Skin of body (tissue), 1 donor: ENCODE measurements at regions not wholly inside any gene's neighbourhood (a gene's known extent, or its start where the extent isn't known, plus 50 kb on each side); places are given as distances from the start of the nearest gene placed in this dataset.
"Not testable (repeated sequence)": the region's sequence is repeated elsewhere in the genome, so short reads cannot be mapped to it uniquely, and the experiment has no call there.

ENCODE experiments used
- DNase-seq: peaks from one replicate; lab custom pipeline; 2025; lab: John Stamatoyannopoulos, UW

DNA sequence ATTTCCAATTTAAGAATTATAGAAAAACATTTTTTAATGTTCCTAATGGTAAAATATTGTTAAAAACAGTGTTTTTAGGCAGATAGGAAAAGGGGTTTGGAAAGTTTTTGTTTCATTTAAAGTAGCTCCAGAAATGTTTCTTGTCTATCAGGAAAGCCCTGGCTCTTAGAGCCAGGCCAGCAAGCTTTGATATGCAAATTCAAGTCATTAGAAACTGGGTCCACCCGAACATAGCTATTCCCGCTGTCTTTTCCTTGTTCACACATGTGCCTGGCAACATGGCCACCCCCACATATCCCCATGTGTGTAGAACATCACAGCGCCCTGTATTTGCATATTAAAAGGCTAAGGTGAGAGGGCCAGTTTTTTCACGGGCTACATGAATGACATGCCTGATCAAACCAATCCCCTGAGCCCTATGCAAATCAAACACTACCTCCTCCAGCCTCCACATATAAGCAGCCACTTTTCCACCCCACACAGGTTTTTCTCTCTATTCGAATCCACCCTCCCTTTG, 925.3 kb upstream of the CDH10 start:
- no peak for DNase-seq

DNA sequence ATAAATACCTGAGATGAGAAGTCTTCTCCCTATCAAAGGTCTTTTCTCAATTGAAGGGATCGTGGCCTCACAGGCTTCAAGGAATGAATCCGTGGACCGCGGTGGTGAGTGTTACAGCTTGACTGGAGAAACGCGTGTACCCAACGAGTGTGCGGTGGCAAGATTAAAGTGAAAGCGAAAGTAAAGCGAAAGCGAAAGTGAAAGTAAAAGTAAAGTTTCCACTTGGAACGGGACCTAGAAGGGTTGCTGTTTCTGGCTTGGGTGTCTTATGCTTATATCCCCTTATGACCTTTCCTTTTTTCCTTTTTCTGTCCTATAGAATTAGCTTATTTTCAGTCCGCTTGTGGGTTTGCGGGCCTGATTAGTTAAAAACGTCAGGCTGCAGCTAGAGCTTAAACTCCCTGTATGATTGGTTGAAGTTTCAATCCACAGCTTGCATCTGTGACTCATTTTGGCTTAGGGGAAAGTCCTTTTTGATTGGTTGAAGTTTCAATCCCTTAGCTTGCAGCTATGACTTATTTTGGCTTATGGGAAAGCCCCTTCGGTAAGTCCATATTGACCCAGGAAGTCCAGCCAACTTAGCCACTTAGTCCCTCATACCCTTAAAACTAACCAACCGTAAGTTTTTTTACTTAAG, 924.3 kb upstream of the CDH10 start:
- DNase-seq = no peak

GRCh38 chr5:25568294-25568693, 923.5 kb upstream of the CDH10 start:
- no peak for DNase-seq

GRCh38 chr5:25567881-25568280, 923.1 kb upstream of the CDH10 start:
- DNase-seq = no peak

- no peak for DNase-seq
These were observed 917.9 kb upstream of the CDH10 start for GRCh38 chr5:25562656-25563055.

GRCh38 chr5:25554077-25554476, 909.3 kb upstream of the CDH10 start:
- no peak for DNase-seq

GRCh38 chr5:25552871-25553481, 908.2 kb upstream of the CDH10 start:
- DNase-seq = no peak

DNA sequence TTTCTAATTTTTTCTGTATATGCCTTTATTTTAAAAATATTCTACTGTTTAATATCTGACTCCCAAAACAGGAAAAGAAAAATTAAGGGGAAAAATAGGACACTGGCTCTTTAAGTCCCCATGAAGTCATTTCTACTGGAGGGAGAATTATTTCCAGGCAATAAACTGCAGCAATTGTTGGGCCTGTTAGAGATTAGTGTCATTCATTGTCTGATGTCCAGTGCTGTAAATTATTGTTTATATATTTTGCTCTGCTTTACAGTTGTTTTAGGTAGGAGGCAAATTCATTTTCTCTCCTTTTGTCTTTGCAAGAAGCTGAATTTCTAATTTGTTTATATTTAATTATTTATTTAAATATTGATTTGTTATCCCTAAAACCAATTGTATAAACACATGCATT, 906.0 kb upstream of the CDH10 start:
- no peak for DNase-seq

DNA sequence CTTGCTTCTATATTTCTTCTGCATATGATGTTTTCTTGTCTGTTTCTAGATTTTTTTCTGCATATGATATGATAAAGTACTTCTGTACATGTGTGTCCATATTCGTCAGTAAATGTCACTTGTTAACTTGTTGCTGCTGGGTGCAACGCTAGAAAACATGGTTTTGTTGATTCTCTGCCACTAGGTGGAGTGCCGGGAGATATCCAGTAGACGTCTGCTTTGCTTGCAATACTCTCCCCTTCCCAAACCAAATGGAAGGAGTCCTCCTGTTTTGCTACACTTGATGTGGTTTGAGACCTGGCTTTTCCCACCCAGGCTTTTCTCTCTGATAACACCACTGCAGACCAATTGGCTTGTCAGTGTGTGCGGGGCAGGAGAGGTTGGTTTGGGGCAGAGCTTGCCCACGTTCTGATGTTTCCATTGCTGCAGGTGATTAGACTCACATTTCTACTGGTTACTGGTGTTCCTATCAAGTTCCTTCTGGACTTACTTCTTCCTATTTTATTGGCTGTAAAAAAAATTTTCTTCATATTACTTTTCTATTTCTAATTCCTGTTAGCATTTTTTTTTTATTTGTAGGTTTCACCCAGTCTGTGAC, 900.0 kb upstream of the CDH10 start:
- no peak for DNase-seq

GRCh38 chr5:25540628-25541027, 895.9 kb upstream of the CDH10 start:
- DNase-seq = no peak

DNA sequence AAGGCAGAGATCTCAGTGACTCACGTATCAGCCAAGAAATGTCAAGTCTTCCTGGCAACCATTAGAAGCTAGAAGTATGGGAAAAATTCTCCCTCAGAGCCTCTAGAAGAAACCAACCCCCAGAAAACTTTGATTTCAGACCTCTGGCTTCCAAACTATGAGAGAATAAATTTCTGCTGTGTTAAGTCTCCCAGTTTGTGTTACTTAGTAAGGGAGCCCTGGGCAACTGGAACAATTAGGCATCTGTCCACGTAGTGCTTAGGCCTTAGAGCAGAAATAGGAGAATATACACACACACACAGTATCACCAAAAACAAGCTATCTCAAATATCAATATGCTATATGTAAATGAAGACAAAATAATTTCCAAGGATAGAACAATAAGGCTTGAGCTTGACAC, 894.8 kb upstream of the CDH10 start:
- DNase-seq = no peak

DNA sequence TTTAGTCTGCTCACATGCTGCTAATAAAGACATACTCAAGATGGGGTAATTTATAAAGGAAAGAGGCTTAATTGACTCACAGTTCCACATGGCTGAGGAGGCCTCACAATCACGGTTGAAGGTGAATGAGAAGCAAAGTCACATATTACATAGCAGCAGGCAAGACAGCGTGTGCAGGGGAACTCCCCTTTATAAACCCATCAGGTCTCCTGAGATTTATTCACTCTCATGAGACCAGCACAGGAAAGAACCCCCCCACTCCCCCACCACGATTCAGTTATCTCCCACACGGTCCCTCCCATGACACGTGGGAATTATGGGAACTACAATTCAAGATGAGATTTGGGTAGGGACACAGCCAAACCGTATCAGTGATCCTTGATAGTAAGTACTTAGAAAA, 891.7 kb upstream of the CDH10 start:
- DNase-seq = not testable (repeated sequence)

DNA sequence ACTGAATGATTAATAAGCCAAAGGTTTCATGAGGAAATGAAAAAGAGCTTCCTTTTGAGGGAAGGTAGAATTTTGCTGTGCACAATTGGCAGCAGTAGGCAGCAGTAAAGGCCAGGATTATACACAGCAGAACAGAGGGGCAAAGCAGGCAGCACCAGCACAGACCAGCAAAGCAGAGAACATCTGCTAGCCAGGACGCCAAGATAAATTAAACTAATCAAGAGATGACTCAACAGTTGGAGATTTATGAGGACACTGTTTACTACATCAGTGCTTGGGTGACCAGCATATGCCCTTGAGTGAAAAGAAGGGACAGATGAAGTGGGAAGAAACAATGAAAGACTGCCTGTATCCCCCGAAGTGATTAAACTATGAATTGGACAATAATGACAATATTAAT, 871.4 kb upstream of the CDH10 start:
- DNase-seq = no peak

GRCh38 chr5:25515525-25515924, 870.7 kb upstream of the CDH10 start:
- DNase-seq = no peak

GRCh38 chr5:25510692-25511091, 865.9 kb upstream of the CDH10 start:
- DNase-seq = not testable (repeated sequence)

DNA sequence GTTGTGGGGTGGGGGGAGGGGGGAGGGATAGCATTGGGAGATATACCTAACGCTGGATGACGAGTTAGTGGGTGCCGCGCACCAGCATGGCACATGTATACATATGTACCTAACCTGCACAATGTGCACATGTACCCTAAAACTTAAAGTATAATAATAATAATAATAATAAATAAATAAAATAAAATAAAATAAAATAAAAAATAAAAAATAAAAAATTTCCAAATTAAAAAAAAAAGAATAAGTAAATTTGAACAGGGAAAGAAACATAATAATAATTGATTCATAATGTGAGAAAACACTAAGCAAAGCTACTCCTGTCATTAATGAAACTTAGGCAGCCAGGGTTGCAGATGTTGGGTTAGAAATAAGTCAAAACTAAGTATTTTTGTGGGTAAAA, 863.2 kb upstream of the CDH10 start:
- not testable (repeated sequence) for DNase-seq

DNA sequence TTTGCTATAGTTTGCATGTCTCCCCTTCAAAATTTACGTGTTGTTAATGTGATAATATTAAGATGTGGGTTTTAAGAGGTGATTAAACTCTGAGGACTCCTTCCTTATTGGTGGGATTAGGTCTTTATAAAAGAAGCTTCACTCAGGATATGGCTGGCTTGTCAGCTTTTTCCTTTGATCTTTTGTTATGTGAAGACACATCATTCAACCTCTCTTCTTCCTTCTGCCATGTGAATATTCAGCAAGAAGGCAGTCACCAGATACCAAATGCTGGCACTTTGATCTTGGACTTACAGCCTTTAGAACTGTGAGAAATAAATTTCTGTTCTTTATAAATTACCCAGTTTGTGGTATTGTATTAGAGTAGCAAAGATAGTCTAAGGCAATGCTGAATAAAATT, 855.9 kb upstream of the CDH10 start:
- DNase-seq = no peak

DNA sequence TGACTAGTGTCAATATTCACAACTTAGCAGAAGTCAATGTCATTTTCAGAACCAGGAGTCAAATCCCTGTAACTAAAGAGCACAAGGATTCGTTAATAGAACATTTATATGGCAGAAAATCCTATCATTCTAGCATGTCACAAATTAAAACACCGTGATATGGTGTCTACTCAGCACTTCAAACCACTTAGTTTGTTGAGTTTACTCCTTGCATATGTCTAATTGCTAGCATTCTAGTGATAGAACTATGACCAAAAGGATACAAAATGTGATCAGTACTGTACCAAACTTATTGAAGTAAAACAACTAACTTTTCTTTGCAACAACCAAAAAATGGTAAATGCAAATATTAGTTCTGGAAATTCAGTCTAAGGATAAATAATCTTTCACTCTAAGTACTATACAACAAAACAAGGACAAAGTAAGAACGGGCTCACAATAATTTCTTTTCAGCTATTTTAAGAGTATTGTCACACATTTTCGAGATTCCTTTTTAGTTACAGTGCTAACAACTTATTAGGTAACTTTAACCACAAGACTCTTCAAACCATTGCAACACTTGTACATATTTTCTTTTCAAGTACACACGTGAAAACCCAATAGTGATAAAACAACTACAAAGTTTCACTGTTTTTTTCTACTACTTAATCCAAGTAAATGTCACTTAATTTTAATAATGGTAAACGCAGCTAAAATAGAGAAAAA, 845.2 kb upstream of the CDH10 start:
- DNase-seq = no peak

DNA sequence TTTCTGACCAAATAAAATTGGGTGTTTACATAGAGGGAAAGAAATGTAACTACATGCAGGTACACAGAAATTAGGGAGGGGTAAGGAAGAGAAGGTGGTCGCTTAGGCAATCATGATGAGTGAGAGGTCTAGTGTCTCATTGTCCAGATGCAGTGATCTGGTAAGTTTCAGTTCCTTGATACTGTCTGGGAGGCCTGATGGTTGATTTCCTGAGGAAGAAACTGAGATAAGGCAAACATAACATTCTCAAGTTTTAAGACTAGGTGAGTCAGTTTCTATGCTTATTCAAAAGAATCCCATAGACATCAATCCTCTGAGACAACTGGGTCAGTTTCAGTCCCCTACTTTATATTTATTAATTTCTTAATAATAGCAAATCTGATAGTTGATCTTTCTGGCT, 843.3 kb upstream of the CDH10 start:
- DNase-seq = no peak

DNA sequence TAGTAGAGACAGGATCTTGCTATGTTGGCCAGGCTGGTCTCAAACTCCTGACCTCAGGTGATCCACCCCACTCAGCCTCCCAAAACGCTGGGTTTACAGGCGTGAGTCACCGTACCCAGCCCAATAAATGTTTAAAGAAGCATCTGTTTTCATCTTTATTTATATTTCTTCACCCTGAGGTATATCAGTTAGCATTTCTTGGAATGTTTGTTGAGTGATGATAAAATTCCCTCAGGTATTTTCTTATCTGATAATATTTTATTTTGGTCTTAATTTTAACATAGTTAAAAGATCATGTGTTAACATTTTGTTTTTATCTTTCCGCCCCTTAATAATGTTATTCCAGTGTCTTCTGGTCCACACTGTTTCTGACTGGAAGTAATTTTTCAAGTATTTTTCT, 839.6 kb upstream of the CDH10 start:
- no peak for DNase-seq

DNA sequence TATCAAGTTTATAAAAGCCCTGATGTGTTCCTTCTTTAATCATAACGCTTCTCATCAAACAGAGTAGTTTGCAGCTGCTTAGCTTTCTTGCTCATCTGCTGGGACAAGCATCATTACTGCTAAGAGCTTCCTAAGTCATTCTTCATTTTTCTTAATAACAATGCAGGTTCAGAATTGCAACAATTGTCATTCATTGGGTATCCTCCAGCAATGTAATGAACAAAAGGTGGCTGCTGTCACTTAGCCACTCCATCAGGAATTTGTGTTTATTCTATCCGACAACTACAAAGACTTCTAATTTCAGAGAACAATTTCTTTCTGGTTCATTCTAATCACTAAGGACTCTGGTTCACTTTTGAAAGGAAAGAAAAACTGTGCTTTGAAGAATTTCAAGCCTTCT, 836.7 kb upstream of the CDH10 start:
- no peak for DNase-seq

GRCh38 chr5:25459082-25459481, 814.3 kb upstream of the CDH10 start:
- no peak for DNase-seq
